HG02759 (cell line): ENCODE measurements at regions not wholly inside any gene's neighbourhood (a gene's known extent, or its start where the extent isn't known, plus 50 kb on each side); places are given as distances from the start of the nearest gene placed in this dataset.
A peak's percentile ranks its signal among the peaks of the same experiment; 100 is the strongest.

Experiments used
- ATAC-seq: cut with Tn5 transposase; IDR thresholded peaks from one replicate; pipeline ENCODE4 v1.9.1; 2021; ENCODE audit warnings: mild to moderate bottlenecking, moderate library complexity; ENCODE audit not compliant: unreplicated experiment

GRCh38 chr14:42322531-42323284 lies 716.0 kb downstream of the LRFN5 start:
- no peak for ATAC-seq

GRCh38 chr14:42319996-42320395 lies 713.3 kb downstream of the LRFN5 start:
- ATAC-seq: no peak

GRCh38 chr14:42316693-42317092 lies 710.0 kb downstream of the LRFN5 start:
- no peak for ATAC-seq

GRCh38 chr14:42311876-42312275 lies 705.2 kb downstream of the LRFN5 start:
- no peak for ATAC-seq

GRCh38 chr14:42307239-42307825 lies 700.7 kb downstream of the LRFN5 start:
- ATAC-seq: no peak

GRCh38 chr14:42299692-42300091 lies 693.0 kb downstream of the LRFN5 start:
- ATAC-seq: no peak

- ATAC-seq: no peak
These were observed 686.5 kb downstream of the LRFN5 start for GRCh38 chr14:42293180-42293579.

- ATAC-seq: no peak
These were observed 671.2 kb downstream of the LRFN5 start for GRCh38 chr14:42277840-42278239.

- no peak for ATAC-seq
These were observed 662.6 kb downstream of the LRFN5 start for GRCh38 chr14:42269234-42269633.

- no peak for ATAC-seq
These were observed 641.5 kb downstream of the LRFN5 start for GRCh38 chr14:42248131-42248530.

- ATAC-seq: no peak
These were observed 634.4 kb downstream of the LRFN5 start for GRCh38 chr14:42241101-42241500.

- ATAC-seq: no peak
These were observed 623.3 kb downstream of the LRFN5 start for GRCh38 chr14:42229976-42230375.

GRCh38 chr14:42229294-42229693 lies 622.6 kb downstream of the LRFN5 start:
- ATAC-seq: no peak

GRCh38 chr14:42228611-42229010 lies 621.9 kb downstream of the LRFN5 start:
- ATAC-seq: no peak

- ATAC-seq: no peak
These were observed 617.6 kb downstream of the LRFN5 start for GRCh38 chr14:42224053-42224888.

- ATAC-seq: peak; percentile 91
These were observed 616.3 kb downstream of the LRFN5 start for GRCh38 chr14:42222924-42223471.

- no peak for ATAC-seq
These were observed 608.4 kb downstream of the LRFN5 start for GRCh38 chr14:42214981-42215491.

- ATAC-seq: no peak
These were observed 594.3 kb downstream of the LRFN5 start for GRCh38 chr14:42200957-42201356.

GRCh38 chr14:42198010-42198409 lies 591.3 kb downstream of the LRFN5 start:
- ATAC-seq: no peak

- no peak for ATAC-seq
These were observed 586.3 kb downstream of the LRFN5 start for GRCh38 chr14:42192738-42193653.
